Gastrocnemius medialis (tissue), 4 donors: ENCODE measurements at regions not wholly inside any gene's neighbourhood (a gene's known extent, or its start where the extent isn't known, plus 50 kb on each side); places are given as distances from the start of the nearest gene placed in this dataset.

ENCODE experiments used
- CTCF ChIP-seq, 5 experiments: fragments of 450-650 bp in 3 of 5; fragments of 200-600 bp in 2 of 5; sonication (generic) in 2 of 5; IDR thresholded peaks in 4 of 5; conservative IDR thresholded peaks in 1 of 5; 1 replicate in 4 of 5; 2 replicates in 1 of 5; pipeline ENCODE4 v1.5.1; 2016 to 2019; ENCODE audit warnings: antibody characterized with exemption in 5 of 5, mild to moderate bottlenecking in 3 of 5, moderate library complexity in 3 of 5
- POLR2A ChIP-seq, 2 donors: fragments of 450-650 bp; IDR thresholded peaks; one replicate each; pipeline ENCODE4 v1.6.1; 2017; ENCODE audit warnings: antibody characterized with exemption in 2 of 2, mild to moderate bottlenecking in 2 of 2, moderate library complexity in 2 of 2

GRCh38 chr1:169052727-169053126, 53.8 kb upstream of the ATP1B1 start:
- TF ChIP-seq POLR2A (IDR thresholded peaks at IDR 0.05) (no peak), CTCF (IDR thresholded peaks at IDR 0.05 in 4 of 5, conservative IDR thresholded peaks at IDR 0.05 in 1 of 5) (no peak)
